ENCODE measurements at regions not wholly inside any gene's neighbourhood (a gene's known extent, or its start where the extent isn't known, plus 50 kb on each side); places are given as distances from the start of the nearest gene placed in this dataset.

GRCh38 chr10:124315591-124316270 is 103.0 kb downstream of the OAT start:
- peak in 1 of 2 donors; percentile 32 for ATAC-seq
- Mint-ChIP-seq H3K9me3 (peaks cover 0 to 14% of the 10 kb centered on the region in 2 donors), H3K36me3 (no peaks in the 10 kb centered on the region), H3K27ac (no peak overlapping the region)
- DNase-seq (ENCODE audit: low spot score in 2 of 2) = no peak

- Mint-ChIP-seq H3K36me3 (no peaks in the 10 kb centered on the region), H3K27ac (no peak overlapping the region), H3K9me3 (peaks cover 0 to 14% of the 10 kb centered on the region in 2 donors)
- ATAC-seq (no peak), DNase-seq (ENCODE audit: low spot score in 2 of 2) (no peak)
These were observed 105.3 kb downstream of the OAT start for GRCh38 chr10:124313374-124313773.

- no peak for DNase-seq (ENCODE audit: low spot score in 2 of 2)
- H3K9me3 Mint-ChIP-seq = peaks cover 0 to 4% of the 10 kb centered on the region in 2 donors
- H3K27ac Mint-ChIP-seq = no peak overlapping the region
- ATAC-seq = no peak
- H3K36me3 Mint-ChIP-seq = no peaks in the 10 kb centered on the region
These were observed 109.9 kb downstream of the OAT start for GRCh38 chr10:124308811-124309210.

GRCh38 chr10:124308056-124308645 is 110.6 kb downstream of the OAT start:
- no peak overlapping the region for H3K27ac Mint-ChIP-seq
- peaks cover 0 to 4% of the 10 kb centered on the region in 2 donors for H3K9me3 Mint-ChIP-seq
- no peaks in the 10 kb centered on the region for H3K36me3 Mint-ChIP-seq

GRCh38 chr10:124307591-124307990 is 111.1 kb downstream of the OAT start:
- ATAC-seq (no peak), DNase-seq (ENCODE audit: low spot score in 2 of 2) (no peak)
- Mint-ChIP-seq H3K36me3 (no peaks in the 10 kb centered on the region), H3K9me3 (no peaks in the 10 kb centered on the region), H3K27ac (no peak overlapping the region)

More at GRCh38 chr10:124308056-124308645, 110.6 kb downstream of the OAT start:
- no peak for ATAC-seq
- no peak for DNase-seq (ENCODE audit: low spot score in 2 of 2)

- Mint-ChIP-seq H3K27ac (peak overlapping the region in 1 of 2 donors; percentile 9), H3K36me3 (no peaks in the 10 kb centered on the region), H3K9me3 (no peaks in the 10 kb centered on the region)
- ATAC-seq (peak; percentile 29 to 46), DNase-seq (ENCODE audit: low spot score in 2 of 2) (no peak)
These were observed 111.8 kb downstream of the OAT start for GRCh38 chr10:124306922-124307371.

GRCh38 chr10:124306520-124306919 is 112.2 kb downstream of the OAT start:
- Mint-ChIP-seq H3K27ac (no peak overlapping the region), H3K9me3 (no peaks in the 10 kb centered on the region), H3K36me3 (peaks cover 0 to under 1% of the 10 kb centered on the region in 2 donors)
- no peak for ATAC-seq
- DNase-seq (ENCODE audit: low spot score in 2 of 2) = no peak

GRCh38 chr10:124305984-124306383 is 112.7 kb downstream of the OAT start:
- peaks cover 0 to under 1% of the 10 kb centered on the region in 2 donors for H3K9me3 Mint-ChIP-seq
- ATAC-seq (no peak), DNase-seq (ENCODE audit: low spot score in 2 of 2) (no peak)
- no peak overlapping the region for H3K27ac Mint-ChIP-seq
- H3K36me3 Mint-ChIP-seq = peaks cover 0 to 6% of the 10 kb centered on the region in 2 donors

- ATAC-seq = no peak
- H3K36me3 Mint-ChIP-seq = peaks cover 0 to 14% of the 10 kb centered on the region in 2 donors
These were observed 113.6 kb downstream of the OAT start for GRCh38 chr10:124305131-124305530.

GRCh38 chr10:124303662-124304418 is 114.9 kb downstream of the OAT start:
- ATAC-seq (no peak), DNase-seq (ENCODE audit: low spot score in 2 of 2) (peak in 1 of 2 donors; percentile 35)
- Mint-ChIP-seq H3K36me3 (peaks cover 0 to 14% of the 10 kb centered on the region in 2 donors), H3K9me3 (peaks cover 4 to 9% of the 10 kb centered on the region in 2 donors), H3K27ac (no peak overlapping the region)

More at GRCh38 chr10:124305131-124305530, 113.6 kb downstream of the OAT start:
- Mint-ChIP-seq H3K9me3 (peaks cover 3 to 9% of the 10 kb centered on the region in 2 donors), H3K27ac (no peak overlapping the region)
- no peak for DNase-seq (ENCODE audit: low spot score in 2 of 2)

GRCh38 chr10:124302951-124303505 is 115.7 kb downstream of the OAT start:
- Mint-ChIP-seq H3K36me3 (peaks cover 0 to 14% of the 10 kb centered on the region in 2 donors), H3K27ac (no peak overlapping the region), H3K9me3 (peaks cover 4 to 9% of the 10 kb centered on the region in 2 donors)
- peak in 1 of 2 donors; percentile 18 for DNase-seq (ENCODE audit: low spot score in 2 of 2)
- ATAC-seq = no peak

GRCh38 chr10:124301736-124302135 is 117.0 kb downstream of the OAT start:
- Mint-ChIP-seq H3K27ac (no peak overlapping the region), H3K36me3 (peaks cover 0 to 14% of the 10 kb centered on the region in 2 donors), H3K9me3 (peaks cover 4 to 9% of the 10 kb centered on the region in 2 donors)
- ATAC-seq (no peak), DNase-seq (ENCODE audit: low spot score in 2 of 2) (no peak)

GRCh38 chr10:124300735-124301134 is 118.0 kb downstream of the OAT start:
- Mint-ChIP-seq H3K36me3 (peaks cover 0 to 14% of the 10 kb centered on the region in 2 donors), H3K9me3 (peaks cover 4 to 9% of the 10 kb centered on the region in 2 donors), H3K27ac (no peak overlapping the region)
- ATAC-seq = no peak
- no peak for DNase-seq (ENCODE audit: low spot score in 2 of 2)

- ATAC-seq (no peak), DNase-seq (ENCODE audit: low spot score in 2 of 2) (no peak)
- no peak overlapping the region for H3K27ac Mint-ChIP-seq
- H3K9me3 Mint-ChIP-seq = peaks cover 4 to 9% of the 10 kb centered on the region in 2 donors
- H3K36me3 Mint-ChIP-seq = peaks cover 0 to 14% of the 10 kb centered on the region in 2 donors
These were observed 118.5 kb downstream of the OAT start for GRCh38 chr10:124300224-124300623.

GRCh38 chr10:124299696-124300095 is 119.0 kb downstream of the OAT start:
- no peak for ATAC-seq
- H3K9me3 Mint-ChIP-seq = peaks cover 4 to 9% of the 10 kb centered on the region in 2 donors
- H3K27ac Mint-ChIP-seq = no peak overlapping the region
- no peak for DNase-seq (ENCODE audit: low spot score in 2 of 2)
- peaks cover 0 to 14% of the 10 kb centered on the region in 2 donors for H3K36me3 Mint-ChIP-seq

GRCh38 chr10:124298891-124299290 is 119.8 kb downstream of the OAT start:
- DNase-seq (ENCODE audit: low spot score in 2 of 2) (no peak), ATAC-seq (no peak)
- H3K27ac Mint-ChIP-seq = no peak overlapping the region
- peaks cover 0 to 14% of the 10 kb centered on the region in 2 donors for H3K36me3 Mint-ChIP-seq
- peaks cover 4 to 9% of the 10 kb centered on the region in 2 donors for H3K9me3 Mint-ChIP-seq
